SU-DHL-6 (cell line): ENCODE measurements at regions not wholly inside any gene's neighbourhood (a gene's known extent, or its start where the extent isn't known, plus 50 kb on each side); places are given as distances from the start of the nearest gene placed in this dataset.

Experiments
- CTCF ChIP-seq: fragments of 200-600 bp; sonication (generic); IDR thresholded peaks from one replicate; pipeline ENCODE4 v1.5.1; 2017; ENCODE audit warnings: antibody characterized with exemption, mild to moderate bottlenecking, low read length, moderate library complexity; ENCODE audit not compliant: insufficient read depth, poor library complexity, severe bottlenecking
- EZH2phosphoT487 ChIP-seq: fragments of 200-600 bp; sonication (generic), shearing (Covaris generic); conservative IDR thresholded peaks from 2 replicates; pipeline ENCODE4 v1.6.1; 2018; ENCODE audit warnings: mild to moderate bottlenecking, antibody characterized with exemption, low read length, moderate library complexity, mixed read lengths

GRCh38 chr10:128213156-128213555, 86.9 kb upstream of the MKI67 start:
- TF ChIP-seq CTCF: no peak
- no peak for TF ChIP-seq EZH2phosphoT487
